GM19035 (cell line): ENCODE measurements at regions not wholly inside any gene's neighbourhood (a gene's known extent, or its start where the extent isn't known, plus 50 kb on each side); places are given as distances from the start of the nearest gene placed in this dataset.

ENCODE experiments used
- ATAC-seq: cut with Tn5 transposase; IDR thresholded peaks from one replicate; pipeline ENCODE4 v1.9.1; 2021; ENCODE audit not compliant: unreplicated experiment

DNA sequence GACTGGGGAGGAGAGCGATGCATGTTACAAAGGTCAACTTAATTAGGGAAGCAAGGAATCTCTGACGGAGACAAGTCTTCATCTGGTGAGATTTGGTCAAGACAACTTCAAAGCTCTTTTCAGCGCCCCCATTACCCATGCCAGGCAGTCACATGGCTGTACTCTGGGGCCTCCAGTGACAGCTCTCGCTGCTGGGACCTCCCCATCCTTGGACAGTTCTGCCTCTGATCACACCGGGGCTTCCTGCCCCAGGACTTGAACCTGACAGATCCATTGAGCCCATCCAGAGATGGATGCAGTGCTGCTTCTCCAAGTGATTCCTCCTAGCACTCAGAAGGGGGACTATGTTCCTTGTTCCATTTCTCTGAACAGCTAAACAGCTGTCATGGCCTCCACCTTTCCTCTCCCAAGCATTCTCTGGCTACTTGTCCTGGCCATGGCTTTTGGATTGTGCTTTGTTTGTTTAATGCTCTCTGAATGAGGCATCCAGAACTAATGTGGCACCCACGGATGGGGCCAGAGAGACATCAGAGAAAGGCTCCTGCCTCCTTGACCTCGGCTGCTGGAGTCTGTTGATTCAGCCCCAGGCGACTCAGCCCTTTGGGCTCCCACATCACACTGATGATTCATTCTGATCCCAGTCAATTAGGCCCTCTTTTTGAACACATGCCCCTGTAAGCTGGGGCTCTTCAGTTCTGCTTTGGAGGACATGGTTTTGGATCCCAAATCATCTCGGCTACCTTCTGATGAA, 122.1 kb upstream of the ADAMTS16 start:
- no peak for ATAC-seq

DNA sequence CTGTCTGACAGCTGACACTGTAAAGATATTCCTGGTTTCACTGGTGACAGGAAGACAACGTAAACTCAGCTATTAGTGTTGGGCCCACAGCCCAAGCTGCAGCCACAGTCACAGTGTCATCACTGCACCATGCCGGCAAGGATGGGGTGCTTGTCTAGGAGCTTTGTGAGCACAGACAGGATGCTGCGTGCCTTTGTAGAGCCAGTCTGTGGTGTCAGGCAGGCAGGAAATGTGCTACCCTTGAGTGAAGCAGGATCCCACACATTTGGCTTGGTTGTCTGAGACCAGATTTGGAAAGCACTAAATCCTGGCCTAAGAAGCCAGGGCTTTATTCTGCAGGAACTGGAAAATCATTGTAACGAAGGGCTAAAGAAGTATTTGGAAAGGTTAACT, 121.6 kb upstream of the ADAMTS16 start:
- ATAC-seq = no peak

DNA sequence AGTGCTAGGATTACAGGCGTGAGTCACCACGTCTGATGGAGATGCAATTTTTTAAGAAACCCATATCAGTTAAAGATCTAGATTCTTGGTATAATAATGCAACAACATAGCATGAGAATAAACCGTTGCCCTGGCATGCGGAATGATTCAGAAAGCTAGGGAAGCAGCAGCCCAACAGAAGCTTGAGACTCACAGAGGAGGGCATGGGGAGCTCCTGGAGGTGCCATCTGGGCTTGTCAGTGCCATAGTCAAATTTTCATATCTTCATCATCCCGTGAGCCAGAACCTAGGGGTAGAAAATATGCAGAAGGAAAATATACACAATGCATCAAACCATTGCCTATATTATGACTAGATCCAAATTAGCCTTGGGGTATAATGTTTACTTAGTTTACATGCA, 118.7 kb upstream of the ADAMTS16 start:
- ATAC-seq = no peak

DNA sequence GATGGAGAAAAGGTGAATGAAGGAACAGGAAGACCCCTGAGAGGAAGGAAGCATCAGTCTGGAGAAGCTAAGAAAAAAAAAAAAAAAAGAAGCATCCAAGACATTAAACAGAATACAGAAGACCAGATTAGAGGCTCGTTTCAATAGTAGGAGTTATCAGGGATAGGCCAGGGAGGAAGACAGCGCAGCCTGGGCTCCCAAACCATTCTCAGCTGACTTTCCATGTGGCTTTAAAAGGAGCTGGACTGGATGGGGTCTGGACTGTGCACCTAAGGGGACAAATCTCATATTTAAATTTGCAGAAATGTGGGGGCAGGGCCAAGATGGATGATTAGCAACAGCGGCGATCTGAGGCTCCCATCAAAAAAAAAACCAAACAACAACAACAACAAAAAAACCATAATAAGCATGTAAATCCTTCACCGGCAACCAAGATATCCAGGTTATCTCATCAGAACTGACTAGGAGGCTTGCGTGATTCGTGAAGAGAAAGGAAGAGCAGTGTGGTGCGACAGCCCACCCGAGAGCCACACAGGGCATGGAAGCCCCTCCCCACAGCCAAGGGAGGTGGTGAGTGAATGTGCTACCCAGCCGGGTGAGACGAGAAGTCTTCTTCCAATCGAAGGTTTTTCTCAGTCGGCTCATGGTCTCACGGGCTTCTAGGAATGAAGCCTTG, 114.9 kb upstream of the ADAMTS16 start:
- ATAC-seq = no peak

DNA sequence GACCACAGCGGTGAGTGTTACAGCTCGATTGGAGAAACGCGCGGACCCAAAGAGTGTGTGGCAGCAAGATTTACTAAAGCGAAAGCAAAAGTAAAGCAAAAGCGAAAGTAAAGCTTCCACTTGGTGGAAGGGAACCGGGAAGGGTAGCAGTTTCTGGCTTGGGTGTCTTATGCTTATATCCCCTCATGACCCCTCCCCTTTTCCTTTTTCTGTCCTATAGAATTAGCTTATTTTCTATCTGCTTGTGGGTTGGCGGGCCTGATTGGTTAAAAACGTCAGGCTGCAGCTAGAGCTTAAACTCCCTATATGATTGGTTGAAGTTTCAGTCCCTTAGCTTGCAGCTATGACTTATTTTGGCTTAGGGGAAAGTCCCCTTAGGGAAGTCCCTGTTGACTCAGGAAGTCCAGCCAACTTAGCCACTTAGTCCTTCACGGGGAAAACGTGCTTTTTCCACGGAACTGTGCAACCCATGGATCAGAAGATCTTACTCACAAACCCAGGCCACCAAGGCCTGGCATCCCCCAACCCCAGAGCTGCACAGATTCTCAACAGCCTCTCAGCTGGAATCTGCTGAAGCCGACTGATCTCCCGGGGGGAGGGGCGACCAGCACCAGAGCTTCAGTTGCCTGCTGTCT, 114.2 kb upstream of the ADAMTS16 start:
- ATAC-seq = no peak

DNA sequence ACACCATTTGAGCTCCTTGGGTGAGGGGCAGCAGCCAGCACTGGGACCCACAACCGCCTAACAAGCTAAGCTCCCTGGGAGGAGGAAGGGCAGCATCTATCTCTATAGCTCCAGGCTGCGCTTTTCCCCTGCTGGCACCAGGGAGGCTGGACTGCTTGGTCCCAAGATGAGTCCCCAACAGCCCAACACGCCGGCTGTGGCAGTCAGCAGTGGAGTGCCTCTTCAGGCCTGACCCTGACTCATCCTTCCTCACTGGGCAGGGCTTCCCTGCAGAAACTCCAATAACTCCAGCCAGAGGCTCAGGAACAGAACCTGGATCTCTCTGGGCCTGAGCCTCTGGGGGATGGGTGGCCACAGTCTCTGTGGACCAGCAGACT, 113.7 kb upstream of the ADAMTS16 start:
- ATAC-seq = no peak

DNA sequence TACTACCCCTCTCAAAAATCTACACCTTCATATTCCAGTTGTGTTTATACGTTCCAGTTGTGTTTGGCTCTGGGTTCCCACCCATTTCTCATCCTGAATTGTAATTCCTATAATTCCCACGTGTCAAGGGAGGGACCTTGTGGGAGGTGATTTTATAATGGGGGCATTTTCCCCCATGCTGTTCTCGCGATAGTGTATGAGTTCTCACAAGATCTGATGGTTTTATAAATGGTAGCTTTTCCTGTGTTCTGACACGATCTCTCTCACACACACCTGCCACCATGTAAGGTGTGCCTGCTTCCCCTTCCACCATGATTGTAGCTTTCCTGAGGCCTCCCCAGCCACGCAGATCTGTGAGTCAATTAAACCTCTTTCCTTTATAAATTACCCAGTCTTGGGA, 108.5 kb upstream of the ADAMTS16 start:
- no peak for ATAC-seq

DNA sequence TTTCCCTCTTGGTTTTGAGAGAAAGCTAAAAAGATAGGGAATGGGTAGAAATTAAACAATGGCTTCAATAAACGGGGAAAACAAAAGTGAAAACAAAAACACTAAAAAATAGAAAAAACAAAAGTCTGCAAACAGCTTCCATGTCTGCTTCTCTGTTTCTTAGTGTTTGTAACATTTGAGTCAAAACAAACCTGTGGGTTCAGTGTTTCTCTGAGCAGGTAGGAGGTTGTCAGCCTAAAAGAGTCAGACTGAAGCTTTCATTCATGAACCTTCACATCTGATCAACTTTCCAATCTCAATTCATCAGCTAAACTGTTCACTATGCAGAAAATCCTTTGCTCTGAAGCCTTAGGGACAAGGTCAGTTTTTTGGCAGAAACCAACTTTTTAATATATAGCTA, 102.5 kb upstream of the ADAMTS16 start:
- no peak for ATAC-seq

DNA sequence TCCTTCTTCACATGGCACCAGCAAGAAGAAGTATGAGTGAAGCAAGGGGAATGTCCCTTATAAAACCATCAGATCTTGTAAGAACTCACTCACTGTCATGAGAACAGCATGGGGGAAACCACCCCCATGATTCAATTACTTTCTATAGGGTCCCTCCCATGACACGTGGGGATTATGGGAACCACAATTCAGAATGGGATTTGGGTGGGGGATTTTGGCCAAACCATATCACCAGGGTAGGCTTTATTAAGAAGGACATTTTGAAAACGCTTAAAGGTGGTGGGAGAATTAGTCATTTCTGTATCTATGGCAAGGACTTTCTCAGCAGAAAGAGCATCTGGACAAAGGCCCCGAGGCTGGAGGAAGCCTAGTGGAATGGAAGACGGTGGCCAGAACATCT, 100.2 kb upstream of the ADAMTS16 start:
- ATAC-seq = no peak

DNA sequence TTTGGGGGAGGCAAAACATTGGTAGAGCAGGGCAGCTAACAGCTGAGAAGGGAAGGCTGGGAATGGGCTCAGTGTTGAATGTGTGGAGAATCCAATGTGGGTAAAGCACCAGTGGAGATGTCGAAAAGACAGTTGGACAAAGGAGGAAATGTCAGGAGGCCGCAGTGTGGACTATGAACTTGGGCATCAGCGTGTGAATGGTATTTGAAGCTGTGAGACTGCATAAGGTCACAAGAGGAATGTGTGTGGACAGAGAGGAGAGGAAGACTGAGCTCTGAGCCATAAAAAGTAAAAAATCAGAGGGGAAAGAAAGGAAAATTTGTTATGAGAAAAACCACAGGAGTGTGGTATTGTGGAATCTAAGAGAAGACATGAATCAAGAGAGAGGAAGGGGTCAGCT, 99.4 kb upstream of the ADAMTS16 start:
- no peak for ATAC-seq

DNA sequence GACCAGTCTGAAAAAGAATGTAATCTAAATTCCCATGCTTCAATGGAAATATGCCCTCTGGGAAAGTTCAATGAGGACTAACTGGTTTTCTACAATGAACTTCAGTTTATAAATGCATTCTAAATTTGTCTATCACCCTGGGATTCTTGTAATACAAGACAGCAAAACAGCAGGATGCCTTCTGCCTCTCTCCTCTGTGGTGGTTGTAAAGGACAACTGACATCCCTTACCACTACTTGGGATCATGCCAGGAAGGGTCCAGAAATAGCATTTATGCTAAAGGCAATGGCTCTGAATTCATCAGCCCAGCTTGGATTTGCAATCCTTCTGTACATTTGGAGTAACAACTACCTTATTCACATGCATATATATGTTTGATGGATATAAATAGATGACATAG, 97.3 kb upstream of the ADAMTS16 start:
- no peak for ATAC-seq

DNA sequence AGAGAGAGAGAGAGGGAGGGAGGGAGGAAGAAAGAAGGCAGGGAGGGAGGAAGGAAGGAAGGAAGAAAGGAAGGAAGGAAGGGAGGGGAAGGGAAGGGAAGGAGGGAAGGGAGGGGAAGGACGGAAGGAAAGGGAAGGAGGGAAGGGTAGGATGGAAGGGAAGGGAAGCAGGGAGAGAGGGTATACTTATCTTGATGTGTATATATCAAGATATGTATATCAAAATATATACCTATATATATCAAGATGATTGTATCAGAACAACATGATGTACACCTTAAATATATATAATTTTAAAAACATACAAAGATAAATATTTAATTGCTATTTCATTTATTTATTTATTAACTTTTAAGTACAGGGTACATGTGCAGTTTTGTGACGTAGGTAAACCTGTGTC, 96.8 kb upstream of the ADAMTS16 start:
- no peak for ATAC-seq

DNA sequence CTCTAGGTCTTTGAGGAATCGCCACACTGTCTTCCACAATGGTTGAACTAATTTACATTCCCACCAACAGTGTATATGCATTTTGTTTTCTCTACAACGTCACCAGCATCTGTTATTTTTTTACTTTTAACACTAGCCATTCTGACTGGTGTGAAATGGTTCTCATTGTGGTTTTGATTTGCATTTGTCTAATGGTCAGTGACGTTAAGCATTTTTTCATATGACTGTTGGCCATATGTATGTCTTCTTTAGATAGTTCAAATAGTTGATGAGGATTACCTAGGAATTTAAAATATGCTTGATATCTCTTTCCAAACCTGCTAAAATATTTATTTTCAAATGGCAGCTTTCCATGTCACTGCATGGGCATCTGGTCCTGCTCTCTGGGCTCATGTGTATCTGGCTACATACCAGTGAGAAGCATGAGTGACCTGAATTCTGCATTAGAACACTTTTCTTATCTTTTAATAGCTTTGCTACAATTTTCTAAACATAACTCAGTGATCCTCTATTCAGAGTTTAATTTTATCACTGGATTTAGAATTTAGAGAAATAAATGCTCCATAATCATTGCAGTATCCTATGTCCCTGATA, 95.8 kb upstream of the ADAMTS16 start:
- ATAC-seq = no peak

DNA sequence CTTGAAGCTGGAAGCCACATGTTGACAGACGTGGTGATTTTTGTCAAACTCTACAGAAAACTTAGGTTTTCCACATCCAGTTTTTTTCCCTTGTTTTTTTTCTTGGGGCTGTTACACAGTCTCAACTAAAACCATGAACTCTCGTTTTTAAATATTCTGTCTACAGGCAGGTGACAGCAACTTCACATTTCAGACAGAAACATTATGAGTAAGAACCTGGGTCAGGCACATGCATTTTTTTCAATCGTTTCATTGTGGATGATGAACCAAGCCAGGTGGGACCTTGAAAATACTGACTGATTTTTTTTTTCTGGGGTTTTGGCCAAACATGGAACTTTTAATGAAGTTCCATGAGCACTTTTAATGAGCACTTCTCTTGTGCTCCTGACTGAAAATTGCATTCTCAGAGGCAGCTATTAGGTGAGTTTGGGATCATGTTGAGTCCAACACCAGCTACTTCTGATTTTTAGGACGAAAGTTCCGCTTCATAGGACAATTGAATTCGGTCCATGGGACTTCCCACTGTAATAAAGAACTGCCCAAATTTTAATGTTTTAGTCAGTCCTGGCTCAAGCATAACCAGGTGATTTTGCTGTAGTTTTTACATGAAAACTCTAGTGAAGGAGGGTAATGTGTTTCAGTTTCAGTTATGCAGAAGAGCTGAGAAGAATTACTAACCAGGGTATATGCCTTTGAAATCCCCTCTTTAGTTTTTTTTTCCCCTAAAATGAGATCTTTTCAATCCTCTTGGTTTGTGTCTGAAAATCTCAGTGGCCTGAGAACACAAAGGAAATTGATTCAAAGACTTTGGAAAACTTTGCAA, 93.2 kb upstream of the ADAMTS16 start:
- ATAC-seq = peak; percentile 82

DNA sequence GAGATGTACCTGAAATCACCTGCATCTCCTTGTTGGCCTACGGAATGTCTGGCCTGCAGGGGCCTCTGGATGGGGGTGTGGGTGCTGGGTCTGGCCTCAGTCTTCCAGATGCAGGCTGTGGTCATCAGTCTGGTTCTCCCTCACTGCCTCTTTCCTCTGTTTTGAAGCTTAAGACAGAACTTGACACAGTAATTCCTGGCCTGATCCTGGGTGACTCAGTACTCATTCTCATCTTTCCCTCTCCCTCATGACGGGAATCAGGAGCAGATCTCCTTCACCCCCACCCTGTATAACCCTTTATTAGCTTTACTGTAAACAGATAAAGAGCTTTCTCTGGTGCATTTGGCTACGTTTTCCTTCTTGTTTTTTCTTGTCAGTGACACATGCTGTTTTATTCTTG, 89.3 kb upstream of the ADAMTS16 start:
- no peak for ATAC-seq

DNA sequence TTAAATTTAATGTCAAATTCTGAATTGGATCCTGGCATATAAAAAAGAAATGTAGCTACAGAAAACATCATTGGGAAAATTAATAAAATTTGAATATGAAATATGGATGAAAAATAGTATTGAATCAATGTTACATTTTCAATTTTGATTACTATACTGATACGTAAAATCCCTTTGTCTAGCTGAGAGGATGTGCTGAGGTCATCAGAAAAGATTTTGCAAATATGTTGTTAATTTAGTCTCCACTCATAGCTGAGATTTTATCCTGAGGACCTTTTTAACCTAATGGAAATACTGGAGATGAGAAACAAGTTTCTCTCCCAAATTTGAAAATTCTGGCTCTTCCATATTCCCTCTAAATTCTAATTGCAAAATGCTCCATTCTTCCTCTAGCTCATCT, 84.4 kb upstream of the ADAMTS16 start:
- no peak for ATAC-seq

DNA sequence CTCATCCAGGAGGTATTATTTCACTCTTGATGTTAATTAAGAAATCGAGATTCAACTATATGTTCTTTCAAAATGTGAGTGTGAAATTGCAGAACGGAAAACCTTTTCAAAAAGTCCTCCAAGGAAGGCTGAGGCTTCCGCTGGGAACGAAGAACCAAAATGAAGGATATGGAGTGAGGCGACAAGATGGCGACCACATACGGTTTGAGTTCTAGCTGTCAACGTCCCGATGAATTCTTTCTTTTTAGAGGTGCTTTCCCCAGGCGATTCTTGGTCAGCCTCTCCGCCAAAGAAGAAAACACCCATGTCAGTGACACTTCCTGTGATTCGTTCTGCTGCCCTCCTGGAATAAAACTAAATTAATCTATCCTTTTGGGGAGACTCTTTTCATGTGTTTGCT, 78.3 kb upstream of the ADAMTS16 start:
- no peak for ATAC-seq

DNA sequence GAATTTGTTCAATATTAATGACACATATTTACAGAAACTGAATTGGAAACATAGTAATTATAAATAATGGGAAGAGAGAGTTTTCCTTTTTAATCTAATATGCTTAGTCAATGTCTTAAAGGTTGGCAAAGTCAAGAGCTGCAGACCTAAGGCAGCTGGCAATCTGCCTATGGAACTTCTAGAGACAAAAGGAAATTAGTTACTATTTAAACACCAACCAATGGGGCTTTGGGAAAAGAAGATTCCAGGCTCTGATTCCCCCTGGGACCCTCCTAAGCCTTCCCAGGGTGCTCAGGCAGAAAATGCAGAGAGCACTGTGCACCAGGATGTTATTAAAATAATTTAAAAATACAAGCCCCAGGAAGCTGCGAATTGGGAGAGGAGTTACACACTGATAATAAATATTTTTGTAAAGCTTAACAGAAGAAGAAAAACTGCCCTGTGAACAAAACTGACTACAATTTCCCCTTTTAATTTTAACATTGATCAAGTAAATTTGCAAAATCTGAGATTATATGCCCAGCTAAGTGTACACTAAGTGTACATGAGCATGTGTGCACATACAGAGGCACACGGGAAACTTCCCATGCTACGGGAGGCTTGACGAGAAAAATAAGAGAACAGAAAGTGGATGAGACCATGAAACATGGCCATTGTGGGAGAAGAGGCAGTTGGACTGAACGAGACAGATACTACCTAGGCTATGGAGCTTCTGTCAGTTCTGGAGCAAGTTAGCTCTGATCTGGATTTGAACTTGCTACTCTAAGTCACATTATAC, 77.4 kb upstream of the ADAMTS16 start:
- no peak for ATAC-seq

DNA sequence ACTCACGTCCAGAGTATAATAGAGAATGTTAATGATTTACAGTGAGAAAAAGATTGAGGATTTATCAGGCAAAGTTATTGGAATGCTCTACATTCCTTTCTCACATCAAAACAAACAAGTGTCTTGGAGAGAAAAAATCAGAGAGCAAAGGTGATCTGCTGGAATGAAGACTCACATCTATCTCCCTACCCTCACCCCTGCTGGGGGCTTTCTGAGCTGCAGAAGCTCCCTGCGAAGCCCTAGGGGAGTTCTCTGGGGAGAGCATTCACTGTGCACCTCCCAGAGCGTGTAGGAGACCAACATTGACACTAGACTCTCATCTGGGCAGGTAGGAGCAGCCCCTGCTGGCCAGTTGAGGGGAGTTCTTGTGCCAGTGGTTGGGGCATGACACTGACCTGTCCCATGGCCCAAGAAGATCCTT, 76.6 kb upstream of the ADAMTS16 start:
- peak; percentile 81 for ATAC-seq

DNA sequence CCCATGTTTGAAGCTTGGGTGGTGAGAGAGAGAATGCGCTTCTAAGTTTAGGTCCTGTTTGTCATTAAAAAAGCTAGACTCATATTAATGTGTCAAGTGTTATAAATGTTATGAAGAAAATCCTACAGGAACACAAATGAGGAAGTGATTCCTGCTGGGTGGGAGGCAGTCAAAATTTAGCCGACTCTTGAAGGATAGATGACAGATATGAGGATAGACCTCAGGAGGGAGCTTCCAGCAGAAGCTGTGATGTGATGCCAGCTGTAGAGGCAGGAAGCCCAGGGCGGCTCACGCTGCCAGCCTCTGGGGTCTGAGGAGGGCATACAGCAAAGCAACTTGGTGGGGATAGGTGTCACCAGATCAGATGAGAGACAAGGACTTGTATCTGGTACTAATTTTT, 74.7 kb upstream of the ADAMTS16 start:
- no peak for ATAC-seq
